AG09319 (cell line): ENCODE measurements at regions not wholly inside any gene's neighbourhood (a gene's known extent, or its start where the extent isn't known, plus 50 kb on each side); places are given as distances from the start of the nearest gene placed in this dataset.

Experiments
- DNase-seq: peaks from one replicate; pipeline ENCODE4 v3.0.0-alpha.2; 2010; ENCODE audit warnings: low read depth; ENCODE audit errors: extremely low read depth
- CTCF ChIP-seq: IDR thresholded peaks from 2 replicates; pipeline ENCODE4 v1.5.1; 2011; ENCODE audit warnings: low read depth, mild to moderate bottlenecking, inconsistent platforms, low read length, moderate library complexity

- no peak for TF ChIP-seq CTCF
- DNase-seq, result no peak
Measured at GRCh38 chr1:22398656-22399420, 52.8 kb upstream of the ZBTB40 start.

- no peak for DNase-seq
- no peak for TF ChIP-seq CTCF
Measured at GRCh38 chr1:22399421-22400091, 52.1 kb upstream of the ZBTB40 start.
